HG03108 (cell line): ENCODE measurements at regions not wholly inside any gene's neighbourhood (a gene's known extent, or its start where the extent isn't known, plus 50 kb on each side); places are given as distances from the start of the nearest gene placed in this dataset.
"Not testable (repeated sequence)": the region's sequence is repeated elsewhere in the genome, so short reads cannot be mapped to it uniquely, and the experiment has no call there.

Experiments
- ATAC-seq: cut with Tn5 transposase; IDR thresholded peaks from one replicate; pipeline ENCODE4 v1.9.1; 2021; ENCODE audit warnings: moderate library complexity; ENCODE audit not compliant: unreplicated experiment

GRCh38 chr15:38797506-38797905, 232.9 kb upstream of the RASGRP1 start:
- not testable (repeated sequence) for ATAC-seq

- ATAC-seq: not testable (repeated sequence)
Measured at GRCh38 chr15:38799202-38799601, 234.6 kb upstream of the RASGRP1 start.

GRCh38 chr15:38809621-38810020, 245.0 kb upstream of the RASGRP1 start:
- no peak for ATAC-seq

- no peak for ATAC-seq
Measured at GRCh38 chr15:38810686-38811085, 246.1 kb upstream of the RASGRP1 start.

- ATAC-seq: not testable (repeated sequence)
Measured at GRCh38 chr15:38814254-38814653, 249.6 kb upstream of the RASGRP1 start.

- no peak for ATAC-seq
Measured at GRCh38 chr15:38814891-38815290, 250.3 kb upstream of the RASGRP1 start.

- peak; percentile 85 for ATAC-seq
Measured at GRCh38 chr15:38817427-38818156, 253.0 kb upstream of the RASGRP1 start.

- ATAC-seq: peak; percentile 9
Measured at GRCh38 chr15:38818157-38818790, 253.7 kb upstream of the RASGRP1 start.

- no peak for ATAC-seq
Measured at GRCh38 chr15:38819387-38819950, 254.9 kb upstream of the RASGRP1 start.

- ATAC-seq: no peak
Measured at GRCh38 chr15:38823263-38823662, 258.6 kb upstream of the RASGRP1 start.

- no peak for ATAC-seq
Measured at GRCh38 chr15:38824719-38825118, 260.1 kb upstream of the RASGRP1 start.

- no peak for ATAC-seq
Measured at GRCh38 chr15:38826880-38827279, 262.3 kb upstream of the RASGRP1 start.

GRCh38 chr15:38828031-38828532, 263.5 kb upstream of the RASGRP1 start:
- ATAC-seq: no peak

- ATAC-seq: no peak
Measured at GRCh38 chr15:38829086-38829485, 264.5 kb upstream of the RASGRP1 start.

GRCh38 chr15:38842226-38842625, 277.6 kb upstream of the RASGRP1 start:
- ATAC-seq: no peak

- ATAC-seq: no peak
Measured at GRCh38 chr15:38843051-38843501, 278.5 kb upstream of the RASGRP1 start.

GRCh38 chr15:38843736-38844590, 279.3 kb upstream of the RASGRP1 start:
- ATAC-seq: no peak

GRCh38 chr15:38844736-38845135, 280.1 kb upstream of the RASGRP1 start:
- no peak for ATAC-seq

- ATAC-seq: no peak
Measured at GRCh38 chr15:38846346-38846745, 281.7 kb upstream of the RASGRP1 start.

GRCh38 chr15:38847666-38848065, 283.1 kb upstream of the RASGRP1 start:
- ATAC-seq: no peak

- no peak for ATAC-seq
Measured at GRCh38 chr15:38849046-38849445, 284.4 kb upstream of the RASGRP1 start.
